ENCODE measurements at regions not wholly inside any gene's neighbourhood (a gene's known extent, or its start where the extent isn't known, plus 50 kb on each side); places are given as distances from the start of the nearest gene placed in this dataset.

DNA sequence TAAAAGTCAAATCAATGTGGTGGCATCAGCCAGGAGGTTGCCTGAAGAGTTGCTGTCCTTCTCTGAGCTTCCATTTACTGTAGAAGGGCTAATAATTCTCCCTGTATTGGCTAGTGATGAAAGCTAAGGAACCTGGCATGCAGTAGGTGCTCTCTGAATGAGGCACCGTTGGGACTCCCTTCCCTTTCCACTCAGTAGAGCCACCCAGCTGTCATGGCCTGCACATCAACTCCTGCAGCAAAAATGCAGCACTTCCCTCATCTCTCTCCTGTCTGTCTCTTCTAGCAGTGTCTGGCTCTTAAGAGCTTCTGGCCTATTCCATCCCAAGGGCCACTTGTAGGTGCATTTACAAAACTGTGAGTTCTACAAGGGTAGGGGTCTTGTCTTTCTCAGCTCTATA, 369.0 kb downstream of the MATN1 start:
- TF ChIP-seq, protein P1, sequence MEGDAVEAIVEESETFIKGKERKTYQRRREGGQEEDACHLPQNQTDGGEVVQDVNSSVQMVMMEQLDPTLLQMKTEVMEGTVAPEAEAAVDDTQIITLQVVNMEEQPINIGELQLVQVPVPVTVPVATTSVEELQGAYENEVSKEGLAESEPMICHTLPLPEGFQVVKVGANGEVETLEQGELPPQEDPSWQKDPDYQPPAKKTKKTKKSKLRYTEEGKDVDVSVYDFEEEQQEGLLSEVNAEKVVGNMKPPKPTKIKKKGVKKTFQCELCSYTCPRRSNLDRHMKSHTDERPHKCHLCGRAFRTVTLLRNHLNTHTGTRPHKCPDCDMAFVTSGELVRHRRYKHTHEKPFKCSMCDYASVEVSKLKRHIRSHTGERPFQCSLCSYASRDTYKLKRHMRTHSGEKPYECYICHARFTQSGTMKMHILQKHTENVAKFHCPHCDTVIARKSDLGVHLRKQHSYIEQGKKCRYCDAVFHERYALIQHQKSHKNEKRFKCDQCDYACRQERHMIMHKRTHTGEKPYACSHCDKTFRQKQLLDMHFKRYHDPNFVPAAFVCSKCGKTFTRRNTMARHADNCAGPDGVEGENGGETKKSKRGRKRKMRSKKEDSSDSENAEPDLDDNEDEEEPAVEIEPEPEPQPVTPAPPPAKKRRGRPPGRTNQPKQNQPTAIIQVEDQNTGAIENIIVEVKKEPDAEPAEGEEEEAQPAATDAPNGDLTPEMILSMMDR (IDR thresholded peaks at IDR 0.05; ENCODE audit: poor library complexity, severe bottlenecking): no peak
- no peak for TF ChIP-seq RAD21 (conservative IDR thresholded peaks at IDR 0.05)
- no peak for TF ChIP-seq EP300 (conservative IDR thresholded peaks at IDR 0.05; ENCODE audit: poor library complexity, severe bottlenecking)
- TF ChIP-seq, protein P2, sequence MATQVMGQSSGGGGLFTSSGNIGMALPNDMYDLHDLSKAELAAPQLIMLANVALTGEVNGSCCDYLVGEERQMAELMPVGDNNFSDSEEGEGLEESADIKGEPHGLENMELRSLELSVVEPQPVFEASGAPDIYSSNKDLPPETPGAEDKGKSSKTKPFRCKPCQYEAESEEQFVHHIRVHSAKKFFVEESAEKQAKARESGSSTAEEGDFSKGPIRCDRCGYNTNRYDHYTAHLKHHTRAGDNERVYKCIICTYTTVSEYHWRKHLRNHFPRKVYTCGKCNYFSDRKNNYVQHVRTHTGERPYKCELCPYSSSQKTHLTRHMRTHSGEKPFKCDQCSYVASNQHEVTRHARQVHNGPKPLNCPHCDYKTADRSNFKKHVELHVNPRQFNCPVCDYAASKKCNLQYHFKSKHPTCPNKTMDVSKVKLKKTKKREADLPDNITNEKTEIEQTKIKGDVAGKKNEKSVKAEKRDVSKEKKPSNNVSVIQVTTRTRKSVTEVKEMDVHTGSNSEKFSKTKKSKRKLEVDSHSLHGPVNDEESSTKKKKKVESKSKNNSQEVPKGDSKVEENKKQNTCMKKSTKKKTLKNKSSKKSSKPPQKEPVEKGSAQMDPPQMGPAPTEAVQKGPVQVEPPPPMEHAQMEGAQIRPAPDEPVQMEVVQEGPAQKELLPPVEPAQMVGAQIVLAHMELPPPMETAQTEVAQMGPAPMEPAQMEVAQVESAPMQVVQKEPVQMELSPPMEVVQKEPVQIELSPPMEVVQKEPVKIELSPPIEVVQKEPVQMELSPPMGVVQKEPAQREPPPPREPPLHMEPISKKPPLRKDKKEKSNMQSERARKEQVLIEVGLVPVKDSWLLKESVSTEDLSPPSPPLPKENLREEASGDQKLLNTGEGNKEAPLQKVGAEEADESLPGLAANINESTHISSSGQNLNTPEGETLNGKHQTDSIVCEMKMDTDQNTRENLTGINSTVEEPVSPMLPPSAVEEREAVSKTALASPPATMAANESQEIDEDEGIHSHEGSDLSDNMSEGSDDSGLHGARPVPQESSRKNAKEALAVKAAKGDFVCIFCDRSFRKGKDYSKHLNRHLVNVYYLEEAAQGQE (IDR thresholded peaks at IDR 0.05; ENCODE audit: borderline replicate concordance): no peak
- TF ChIP-seq POLR2AphosphoS5 (IDR thresholded peaks at IDR 0.05): no peak
- no peak for TF ChIP-seq EZH2 (IDR thresholded peaks at IDR 0.05; ENCODE audit: borderline replicate concordance, insufficient read depth, low read length, poor library complexity, severe bottlenecking)
- no peak for TF ChIP-seq SMC3 (conservative IDR thresholded peaks at IDR 0.05; ENCODE audit: poor library complexity)

All from neural cell (in vitro differentiated cells).